ENCODE measurements at regions not wholly inside any gene's neighbourhood (a gene's known extent, or its start where the extent isn't known, plus 50 kb on each side); places are given as distances from the start of the nearest gene placed in this dataset.

- TF ChIP-seq, protein P1, sequence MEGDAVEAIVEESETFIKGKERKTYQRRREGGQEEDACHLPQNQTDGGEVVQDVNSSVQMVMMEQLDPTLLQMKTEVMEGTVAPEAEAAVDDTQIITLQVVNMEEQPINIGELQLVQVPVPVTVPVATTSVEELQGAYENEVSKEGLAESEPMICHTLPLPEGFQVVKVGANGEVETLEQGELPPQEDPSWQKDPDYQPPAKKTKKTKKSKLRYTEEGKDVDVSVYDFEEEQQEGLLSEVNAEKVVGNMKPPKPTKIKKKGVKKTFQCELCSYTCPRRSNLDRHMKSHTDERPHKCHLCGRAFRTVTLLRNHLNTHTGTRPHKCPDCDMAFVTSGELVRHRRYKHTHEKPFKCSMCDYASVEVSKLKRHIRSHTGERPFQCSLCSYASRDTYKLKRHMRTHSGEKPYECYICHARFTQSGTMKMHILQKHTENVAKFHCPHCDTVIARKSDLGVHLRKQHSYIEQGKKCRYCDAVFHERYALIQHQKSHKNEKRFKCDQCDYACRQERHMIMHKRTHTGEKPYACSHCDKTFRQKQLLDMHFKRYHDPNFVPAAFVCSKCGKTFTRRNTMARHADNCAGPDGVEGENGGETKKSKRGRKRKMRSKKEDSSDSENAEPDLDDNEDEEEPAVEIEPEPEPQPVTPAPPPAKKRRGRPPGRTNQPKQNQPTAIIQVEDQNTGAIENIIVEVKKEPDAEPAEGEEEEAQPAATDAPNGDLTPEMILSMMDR (IDR thresholded peaks at IDR 0.05; ENCODE audit: unreplicated experiment): no peak
- Mint-ChIP-seq H3K4me3 (ENCODE audit: low read depth) (no peak overlapping the region), H3K27ac (no peak overlapping the region), H3K36me3 (ENCODE audit: insufficient read depth) (no peaks in the 10 kb centered on the region), H3K9me3 (ENCODE audit: low read depth) (no peaks in the 10 kb centered on the region), H3K4me1 (ENCODE audit: low read depth) (no peaks in the 10 kb centered on the region), H3K27me3 (no peaks in the 10 kb centered on the region)
- no peak for DNase-seq (ENCODE audit: low spot score, unreplicated experiment)
Measured at GRCh38 chr13:48181482-48182145, 51.4 kb upstream of the ITM2B start.

DNA sequence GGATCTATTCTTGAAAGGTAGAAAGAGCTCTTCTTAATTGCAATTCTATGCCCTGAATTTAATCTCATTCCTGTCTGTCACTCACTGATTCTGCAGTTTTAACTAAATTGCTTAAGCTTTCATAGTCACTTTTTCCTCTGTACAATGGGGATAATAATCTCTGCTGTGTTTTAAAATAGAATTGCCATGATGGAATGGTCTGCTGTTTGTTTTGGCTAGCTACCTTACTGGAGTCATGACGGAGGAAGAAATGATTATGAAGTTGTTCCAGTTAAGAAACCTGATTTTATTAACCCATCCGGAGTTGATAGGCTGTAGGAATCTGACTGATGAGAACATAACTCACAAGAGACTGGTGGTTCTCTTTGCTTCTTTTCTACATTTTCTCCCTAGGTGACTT is 54.9 kb upstream of the ITM2B start:
- Mint-ChIP-seq H3K27ac (no peak overlapping the region), H3K27me3 (no peaks in the 10 kb centered on the region), H3K4me1 (ENCODE audit: low read depth) (no peaks in the 10 kb centered on the region), H3K4me3 (ENCODE audit: low read depth) (no peak overlapping the region), H3K36me3 (ENCODE audit: insufficient read depth) (no peaks in the 10 kb centered on the region), H3K9me3 (ENCODE audit: low read depth) (no peaks in the 10 kb centered on the region)
- TF ChIP-seq, protein P1 (IDR thresholded peaks at IDR 0.05; ENCODE audit: unreplicated experiment): no peak
- DNase-seq (ENCODE audit: low spot score, unreplicated experiment): no peak

- H3K36me3 Mint-ChIP-seq (ENCODE audit: insufficient read depth): no peaks in the 10 kb centered on the region
- TF ChIP-seq, protein P1 (IDR thresholded peaks at IDR 0.05; ENCODE audit: unreplicated experiment): no peak
- H3K4me3 Mint-ChIP-seq (ENCODE audit: low read depth): no peak overlapping the region
- H3K4me1 Mint-ChIP-seq (ENCODE audit: low read depth): no peaks in the 10 kb centered on the region
- DNase-seq (ENCODE audit: low spot score, unreplicated experiment): no peak
- no peaks in the 10 kb centered on the region for H3K9me3 Mint-ChIP-seq (ENCODE audit: low read depth)
- no peak overlapping the region for H3K27ac Mint-ChIP-seq
- no peaks in the 10 kb centered on the region for H3K27me3 Mint-ChIP-seq
Measured at GRCh38 chr13:48176781-48177180, 56.2 kb upstream of the ITM2B start.

DNA sequence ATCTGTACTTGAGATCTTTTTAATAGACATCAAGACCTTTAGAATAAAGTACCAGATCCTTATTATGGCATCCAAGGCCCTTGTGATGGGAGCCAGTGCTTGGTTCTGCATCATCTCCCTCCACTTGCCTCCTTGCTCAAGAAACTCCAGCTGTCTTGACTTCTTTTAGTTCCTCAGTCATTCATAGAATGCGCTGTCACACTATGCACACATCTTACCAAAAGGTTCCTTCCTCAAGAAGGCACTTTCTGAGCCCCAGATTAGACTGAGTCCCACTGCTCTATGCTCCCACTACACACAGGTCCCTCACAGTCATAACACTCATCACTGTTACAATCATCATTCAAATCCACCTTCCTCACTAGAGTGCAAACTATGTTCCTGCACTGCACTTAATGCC is 57.8 kb upstream of the ITM2B start:
- Mint-ChIP-seq H3K4me3 (ENCODE audit: low read depth) (no peak overlapping the region), H3K36me3 (ENCODE audit: insufficient read depth) (no peaks in the 10 kb centered on the region), H3K9me3 (ENCODE audit: low read depth) (no peaks in the 10 kb centered on the region), H3K4me1 (ENCODE audit: low read depth) (no peaks in the 10 kb centered on the region), H3K27me3 (no peaks in the 10 kb centered on the region), H3K27ac (no peak overlapping the region)
- TF ChIP-seq, protein P1 (IDR thresholded peaks at IDR 0.05; ENCODE audit: unreplicated experiment): no peak
- DNase-seq (ENCODE audit: low spot score, unreplicated experiment): no peak

- DNase-seq (ENCODE audit: low spot score, unreplicated experiment): no peak
- Mint-ChIP-seq H3K27me3 (no peaks in the 10 kb centered on the region), H3K4me1 (ENCODE audit: low read depth) (no peaks in the 10 kb centered on the region), H3K36me3 (ENCODE audit: insufficient read depth) (no peaks in the 10 kb centered on the region), H3K27ac (no peak overlapping the region), H3K4me3 (ENCODE audit: low read depth) (no peak overlapping the region), H3K9me3 (ENCODE audit: low read depth) (no peaks in the 10 kb centered on the region)
- TF ChIP-seq, protein P1 (IDR thresholded peaks at IDR 0.05; ENCODE audit: unreplicated experiment): no peak
Measured at GRCh38 chr13:48167866-48168265, 65.1 kb upstream of the ITM2B start.
